HS-27A (cell line): ENCODE measurements at regions not wholly inside any gene's neighbourhood (a gene's known extent, or its start where the extent isn't known, plus 50 kb on each side); places are given as distances from the start of the nearest gene placed in this dataset.
"Not testable (repeated sequence)": the region's sequence is repeated elsewhere in the genome, so short reads cannot be mapped to it uniquely, and the experiment has no call there.

Experiments
- DNase-seq: peaks from one replicate; pipeline ENCODE4 v3.0.0-alpha.2; 2012; ENCODE audit warnings: low read depth, missing footprints

DNA sequence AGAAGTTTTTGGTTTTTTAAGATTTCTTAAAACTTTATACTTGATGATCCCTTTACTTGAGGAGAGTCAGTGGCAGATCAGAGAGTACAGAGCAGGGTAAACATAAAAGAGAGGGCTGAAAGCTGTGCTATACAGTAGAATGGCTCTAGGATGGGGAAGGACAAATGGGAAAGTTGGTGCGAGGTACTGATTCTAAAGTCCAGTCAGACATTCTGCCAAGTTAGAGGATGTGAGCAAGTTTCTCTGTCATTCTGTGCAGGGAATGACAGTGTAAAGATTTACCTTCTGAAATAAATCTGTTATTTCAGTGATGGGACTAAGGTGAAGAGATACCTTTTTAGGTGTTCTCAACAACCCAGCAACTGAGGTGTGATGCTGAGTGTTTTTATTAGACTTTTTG is 100.1 kb upstream of the GBE1 start:
- DNase-seq: no peak

- no peak for DNase-seq
Observed at GRCh38 chr3:81859524-81859923, 98.1 kb upstream of the GBE1 start.

- DNase-seq: no peak
Observed at GRCh38 chr3:81853431-81853830, 92.0 kb upstream of the GBE1 start.

DNA sequence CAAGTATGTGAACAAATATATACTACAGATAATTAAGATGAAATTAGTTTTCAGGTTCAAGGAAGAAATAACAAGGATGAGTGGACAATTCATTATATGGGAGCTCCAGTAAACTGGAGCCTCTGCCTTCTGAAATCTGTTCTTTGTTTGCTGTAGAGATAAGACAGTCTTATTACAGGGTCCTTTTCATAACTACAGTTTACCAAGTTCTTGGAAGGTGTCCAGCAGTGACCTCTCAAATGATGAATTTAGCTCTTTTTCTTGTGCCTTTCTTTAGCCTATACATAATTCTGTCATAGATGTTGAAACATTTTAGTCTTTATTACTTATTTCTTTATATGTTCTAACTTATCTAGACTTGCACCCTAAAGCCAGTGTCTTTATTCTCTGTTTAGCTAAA is 89.7 kb upstream of the GBE1 start:
- DNase-seq: no peak

GRCh38 chr3:81846988-81847387 is 85.5 kb upstream of the GBE1 start:
- DNase-seq: no peak

- no peak for DNase-seq
Observed at GRCh38 chr3:81841540-81841939, 80.1 kb upstream of the GBE1 start.

DNA sequence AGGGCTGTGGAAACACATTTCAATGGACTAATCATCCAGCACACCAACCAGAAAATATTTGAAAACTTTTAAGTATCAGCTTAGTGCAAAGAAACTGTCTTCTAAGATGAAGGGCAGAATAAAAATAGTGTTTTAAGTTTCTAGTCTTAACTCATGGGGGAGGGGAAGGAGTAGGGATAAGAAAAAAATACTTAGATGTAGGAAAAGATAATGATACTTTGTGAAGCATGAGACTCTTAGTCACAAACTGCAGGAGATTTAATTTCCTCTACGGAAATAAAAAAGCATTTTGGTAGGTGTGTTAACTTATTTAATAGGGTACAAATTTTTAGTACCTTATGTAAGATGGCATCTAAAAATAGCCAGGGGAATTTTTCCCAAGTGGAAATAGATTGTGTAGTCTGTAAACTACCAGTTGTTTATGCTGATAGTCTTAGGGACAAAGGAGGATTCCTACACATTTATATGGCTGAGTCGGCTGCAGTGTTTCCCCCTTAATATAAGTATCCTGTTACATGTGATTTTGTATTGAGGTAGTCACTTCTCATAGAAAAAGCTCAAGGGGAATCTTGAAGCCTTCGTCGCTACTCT is 78.2 kb upstream of the GBE1 start:
- no peak for DNase-seq

GRCh38 chr3:81838457-81838856 is 77.0 kb upstream of the GBE1 start:
- no peak for DNase-seq

DNA sequence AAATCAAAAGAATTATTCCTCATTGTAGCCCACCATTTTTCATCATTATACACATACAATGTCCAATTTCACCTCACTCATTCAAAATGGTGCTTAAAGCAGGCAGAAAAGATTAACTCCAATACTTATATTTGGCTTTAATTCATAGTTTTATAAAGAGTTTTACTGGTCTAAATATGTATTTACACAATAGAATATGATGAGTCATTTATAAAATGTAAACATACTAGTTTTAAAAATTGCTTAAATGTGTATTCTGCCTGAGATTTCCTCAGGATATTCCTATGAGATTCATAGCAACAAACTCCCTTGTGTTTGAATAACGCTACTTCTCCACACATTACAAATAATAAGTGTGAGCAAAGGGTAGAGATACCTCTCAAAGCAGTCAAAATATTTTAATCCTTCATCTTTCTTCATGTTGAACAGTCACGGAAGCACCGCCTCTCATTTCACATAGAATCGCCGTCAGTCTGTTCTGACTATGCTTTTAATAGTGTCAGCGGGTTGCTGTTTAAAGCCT is 75.7 kb upstream of the GBE1 start:
- no peak for DNase-seq

GRCh38 chr3:81829937-81830336 is 68.5 kb upstream of the GBE1 start:
- DNase-seq: no peak

GRCh38 chr3:81829272-81829671 is 67.8 kb upstream of the GBE1 start:
- not testable (repeated sequence) for DNase-seq

GRCh38 chr3:81823882-81824395 is 62.5 kb upstream of the GBE1 start:
- no peak for DNase-seq

DNA sequence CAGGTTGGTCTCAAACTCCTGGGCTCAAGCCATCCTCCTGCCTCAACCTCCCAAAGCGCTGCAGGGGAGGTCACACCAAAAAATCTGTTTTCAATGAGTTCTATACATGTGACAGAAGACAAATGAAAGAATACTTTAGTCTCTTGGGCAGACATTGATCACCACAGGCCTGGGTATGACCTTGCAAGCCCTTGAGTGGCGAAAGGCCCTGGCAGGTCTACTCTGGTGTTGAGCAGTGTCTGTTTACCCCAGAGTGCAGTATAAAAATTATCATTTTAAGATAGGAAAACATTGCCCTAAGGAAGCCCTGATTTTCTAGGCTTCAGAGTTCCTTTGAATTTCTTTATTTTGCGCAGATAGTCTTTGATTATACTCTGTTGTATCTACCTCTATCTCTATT is 61.6 kb upstream of the GBE1 start:
- no peak for DNase-seq

DNA sequence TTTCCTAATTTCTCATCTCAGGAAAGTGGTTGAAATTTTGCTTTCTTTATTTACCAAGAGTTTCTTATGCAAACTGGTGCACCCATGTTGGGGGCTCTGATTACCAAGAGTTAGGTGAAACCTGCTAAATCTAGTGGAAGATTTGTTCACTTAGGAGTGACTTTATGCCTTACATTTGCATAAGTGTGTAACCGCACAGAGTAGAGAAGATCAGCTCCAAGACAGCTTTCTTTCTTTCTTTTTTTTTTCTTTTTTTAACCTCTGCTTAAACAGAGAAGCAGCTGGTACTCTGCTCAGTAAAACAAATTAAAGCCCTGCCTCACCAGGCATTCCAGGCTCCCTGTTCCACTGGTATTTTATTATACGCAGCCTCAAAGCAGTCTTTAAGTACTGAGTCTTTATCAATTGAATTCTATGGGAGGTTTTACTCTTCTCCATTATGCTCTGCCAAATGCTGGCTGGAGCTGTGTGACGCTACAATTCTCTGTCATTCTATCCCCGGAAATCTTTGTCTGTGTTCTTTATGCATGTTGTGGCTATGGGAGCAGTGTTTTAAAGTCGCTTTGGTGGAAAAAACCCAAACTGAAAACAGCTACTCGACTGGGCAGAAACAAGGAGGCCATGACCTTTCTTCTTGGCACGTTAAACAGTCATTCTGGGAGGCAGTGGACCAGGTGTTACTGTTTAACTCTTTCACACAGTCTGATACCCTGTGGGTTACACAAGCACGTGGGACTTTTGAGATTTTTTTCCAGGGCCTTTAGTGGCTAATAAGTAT is 55.2 kb upstream of the GBE1 start:
- DNase-seq: no peak

DNA sequence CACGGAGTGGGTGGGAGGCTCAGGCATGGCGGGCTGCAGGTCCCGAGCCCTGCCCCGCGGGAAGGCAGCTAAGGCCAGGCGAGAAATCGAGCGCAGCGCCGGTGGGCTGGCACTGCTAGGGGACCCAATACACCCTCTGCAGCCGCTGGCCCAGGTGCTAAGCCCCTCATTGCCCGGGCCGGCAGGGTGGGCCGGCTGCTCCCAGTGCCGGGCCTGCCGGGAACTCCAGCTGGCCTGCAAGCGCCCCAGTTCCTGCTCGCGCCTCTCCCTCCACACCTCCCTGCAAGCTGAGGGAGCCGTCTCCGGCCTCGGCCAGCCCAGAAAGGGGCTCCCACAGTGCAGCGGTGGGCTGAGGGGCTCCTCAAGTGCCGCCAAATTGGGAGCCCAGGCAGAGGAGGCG is 50.7 kb upstream of the GBE1 start:
- DNase-seq: not testable (repeated sequence)
